ENCODE measurements at regions not wholly inside any gene's neighbourhood (a gene's known extent, or its start where the extent isn't known, plus 50 kb on each side); places are given as distances from the start of the nearest gene placed in this dataset.

- peak; percentile 71 for DNase-seq
These were observed 210.3 kb downstream of the UBE2E3 start for GRCh38 chr2:181190711-181191110.

GRCh38 chr2:181193550-181193949 lies 213.1 kb downstream of the UBE2E3 start:
- no peak for DNase-seq

GRCh38 chr2:181196401-181196800 lies 216.0 kb downstream of the UBE2E3 start:
- no peak for DNase-seq

GRCh38 chr2:181197140-181197760 lies 216.8 kb downstream of the UBE2E3 start:
- no peak for DNase-seq

GRCh38 chr2:181198183-181198864 lies 217.9 kb downstream of the UBE2E3 start:
- DNase-seq = no peak

- peak; percentile 87 for DNase-seq
These were observed 223.0 kb downstream of the UBE2E3 start for GRCh38 chr2:181203412-181203811.

- DNase-seq = peak; percentile 43
These were observed 223.5 kb downstream of the UBE2E3 start for GRCh38 chr2:181203916-181204315.

GRCh38 chr2:181218401-181218821 lies 238.0 kb downstream of the UBE2E3 start:
- no peak for DNase-seq

GRCh38 chr2:181223234-181223633 lies 234.0 kb upstream of the ITGA4 start:
- no peak for DNase-seq

GRCh38 chr2:181224866-181225265 lies 232.3 kb upstream of the ITGA4 start:
- no peak for DNase-seq

- no peak for DNase-seq
These were observed 228.5 kb upstream of the ITGA4 start for GRCh38 chr2:181228661-181229060.

GRCh38 chr2:181231151-181231550 lies 226.0 kb upstream of the ITGA4 start:
- no peak for DNase-seq

- no peak for DNase-seq
These were observed 225.1 kb upstream of the ITGA4 start for GRCh38 chr2:181231886-181232621.

- DNase-seq = no peak
These were observed 222.7 kb upstream of the ITGA4 start for GRCh38 chr2:181234487-181234891.

- DNase-seq = no peak
These were observed 222.2 kb upstream of the ITGA4 start for GRCh38 chr2:181235011-181235410.

GRCh38 chr2:181235683-181236459 lies 221.3 kb upstream of the ITGA4 start:
- DNase-seq = no peak

- no peak for DNase-seq
These were observed 217.9 kb upstream of the ITGA4 start for GRCh38 chr2:181239201-181239799.

GRCh38 chr2:181240844-181241243 lies 216.3 kb upstream of the ITGA4 start:
- DNase-seq = no peak

- no peak for DNase-seq
These were observed 215.8 kb upstream of the ITGA4 start for GRCh38 chr2:181241366-181241765.

GRCh38 chr2:181241797-181242196 lies 215.4 kb upstream of the ITGA4 start:
- DNase-seq = no peak

- DNase-seq = no peak
These were observed 214.9 kb upstream of the ITGA4 start for GRCh38 chr2:181242262-181242661.

- DNase-seq = no peak
These were observed 213.9 kb upstream of the ITGA4 start for GRCh38 chr2:181243319-181243718.

- no peak for DNase-seq
These were observed 206.5 kb upstream of the ITGA4 start for GRCh38 chr2:181250691-181251090.
